Caco-2 (cell line): ENCODE measurements at regions not wholly inside any gene's neighbourhood (a gene's known extent, or its start where the extent isn't known, plus 50 kb on each side); places are given as distances from the start of the nearest gene placed in this dataset.

Experiments
- BruUV-seq: library from RNA; stranded (reverse); fragments of 400-500 nt; replicated peaks from 2 replicates; lab custom pipeline; 2021; lab: Mats Ljungman, UMichigan
- CTCF ChIA-PET: fragments of 300-600 bp; sonication (Branson Sonifier 250); formaldehyde crosslinking; loops from one replicate; lab custom pipeline; 2022; ENCODE audit warnings: antibody characterized with exemption; lab: Charles Lee
- POLR2A ChIA-PET: fragments of 300-600 bp; sonication (Branson Sonifier 250); formaldehyde crosslinking; loops from one replicate; lab custom pipeline; 2022; ENCODE audit warnings: antibody characterized with exemption; lab: Charles Lee
- DNase-seq, 2 experiments: peaks; one replicate each; pipeline versions ENCODE4 v3.0.0 to v3.0.0-alpha.2; 2020 to 2022
- H3K27me3 ChIP-seq: replicated peaks from 2 replicates; pipeline ENCODE4 v1.6.0; 2011; ENCODE audit warnings: low read length; ENCODE audit not compliant: control insufficient read depth, insufficient read depth
- H3K36me3 ChIP-seq: 2 replicates; pipeline ENCODE4 v1.5.1; 2011; ENCODE audit warnings: low read length; ENCODE audit not compliant: control insufficient read depth, insufficient read depth
- H3K4me1 ChIP-seq: fragments of 250-450 bp; sonication (Bioruptor Pico); 2 replicates; pipeline ENCODE4 v1.5.1; 2020; ENCODE audit warnings: mild to moderate bottlenecking
- H3K4me3 ChIP-seq: 2 replicates; pipeline ENCODE4 v1.5.1; 2011; ENCODE audit warnings: low read depth, mild to moderate bottlenecking, control low read depth, low read length
- H3K9me3 ChIP-seq: fragments of 250-450 bp; sonication (Bioruptor Pico); 2 replicates; pipeline ENCODE4 v1.5.1; 2020; ENCODE audit warnings: mild to moderate bottlenecking, moderate library complexity
- H3K27ac Mint-ChIP-seq: one replicate; pipeline ENCODE4 v1.8.0; 2022; ENCODE audit warnings: mixed read lengths; ENCODE audit not compliant: unreplicated experiment
- H3K27me3 Mint-ChIP-seq: one replicate; pipeline ENCODE4 v1.8.0; 2022; ENCODE audit warnings: mixed read lengths; ENCODE audit not compliant: insufficient read depth, unreplicated experiment
- H3K36me3 Mint-ChIP-seq: one replicate; pipeline ENCODE4 v1.8.0; 2022; ENCODE audit warnings: mild to moderate bottlenecking, mixed read lengths; ENCODE audit not compliant: insufficient read depth, unreplicated experiment
- H3K4me1 Mint-ChIP-seq: one replicate; pipeline ENCODE4 v1.8.0; 2022; ENCODE audit warnings: low read depth, mixed read lengths; ENCODE audit not compliant: unreplicated experiment
- H3K4me3 Mint-ChIP-seq: one replicate; pipeline ENCODE4 v1.8.0; 2022; ENCODE audit warnings: mild to moderate bottlenecking, moderate library complexity, mixed read lengths; ENCODE audit not compliant: unreplicated experiment
- H3K9me3 Mint-ChIP-seq: one replicate; pipeline ENCODE4 v1.8.0; 2022; ENCODE audit warnings: mixed read lengths; ENCODE audit not compliant: unreplicated experiment
- intact Hi-C: fragments of 100-400 bp; cut with micrococcal nuclease; formaldehyde crosslinking; loops from one replicate; pipeline ENCODE4 v1.10.0; 2022; ENCODE audit not compliant: unreplicated experiment
- TF ChIP-seq, protein P1 (sequence below), 2 experiments: fragments of 200-600 bp in 1 of 2; IDR thresholded peaks; 1 replicate in 1 of 2; 2 replicates in 1 of 2; pipeline versions ENCODE4 v1.5.1 to v1.8.0; 2011 to 2022; ENCODE audit warnings: antibody characterized with exemption in 1 of 2, control low read depth in 1 of 2, inconsistent platforms in 1 of 2, low read depth in 1 of 2, low read length in 1 of 2, mild to moderate bottlenecking in 1 of 2, moderate library complexity in 1 of 2; ENCODE audit not compliant: insufficient read depth in 1 of 2, severe bottlenecking in 1 of 2, unreplicated experiment in 1 of 2

DNA sequence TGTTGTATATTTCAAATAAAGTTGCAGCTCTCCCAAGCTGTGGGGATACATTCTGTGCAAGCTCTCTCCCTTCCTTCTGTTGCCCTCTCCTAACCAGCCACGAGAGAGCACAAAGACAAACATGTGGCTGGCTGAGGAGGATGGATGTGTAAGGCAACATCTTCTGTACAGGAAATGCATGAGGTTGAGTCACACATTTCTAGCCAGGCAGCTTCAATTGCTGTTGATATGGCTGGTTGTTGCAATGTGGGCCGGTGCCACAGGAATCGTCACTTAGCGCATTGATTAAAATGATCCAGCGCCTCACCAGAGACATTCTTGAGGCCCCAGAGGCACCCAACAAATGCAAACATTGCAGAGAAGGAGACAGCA lies 207.1 kb downstream of the ICE1 start:
- Histone ChIP-seq H3K4me3 (no peak overlapping the region), H3K36me3 (no peaks in the 10 kb centered on the region), H3K9me3 (peaks cover 2% of the 10 kb centered on the region; the same call in 1 of the 2 replicates), H3K4me1 (no peaks in the 10 kb centered on the region), H3K27me3 (no peaks in the 10 kb centered on the region)
- H3K4me3 Mint-ChIP-seq: no peak overlapping the region
- no peaks in the 10 kb centered on the region for H3K36me3 Mint-ChIP-seq
- H3K4me1 Mint-ChIP-seq: no peaks in the 10 kb centered on the region
- intact Hi-C loops: no loop called here
- BruUV-seq: no TSS peak
- peaks cover 18% of the 10 kb centered on the region for H3K27me3 Mint-ChIP-seq
- ChIA-PET CTCF (no interaction called here), POLR2A (no interaction called here)
- TF ChIP-seq, protein P1, sequence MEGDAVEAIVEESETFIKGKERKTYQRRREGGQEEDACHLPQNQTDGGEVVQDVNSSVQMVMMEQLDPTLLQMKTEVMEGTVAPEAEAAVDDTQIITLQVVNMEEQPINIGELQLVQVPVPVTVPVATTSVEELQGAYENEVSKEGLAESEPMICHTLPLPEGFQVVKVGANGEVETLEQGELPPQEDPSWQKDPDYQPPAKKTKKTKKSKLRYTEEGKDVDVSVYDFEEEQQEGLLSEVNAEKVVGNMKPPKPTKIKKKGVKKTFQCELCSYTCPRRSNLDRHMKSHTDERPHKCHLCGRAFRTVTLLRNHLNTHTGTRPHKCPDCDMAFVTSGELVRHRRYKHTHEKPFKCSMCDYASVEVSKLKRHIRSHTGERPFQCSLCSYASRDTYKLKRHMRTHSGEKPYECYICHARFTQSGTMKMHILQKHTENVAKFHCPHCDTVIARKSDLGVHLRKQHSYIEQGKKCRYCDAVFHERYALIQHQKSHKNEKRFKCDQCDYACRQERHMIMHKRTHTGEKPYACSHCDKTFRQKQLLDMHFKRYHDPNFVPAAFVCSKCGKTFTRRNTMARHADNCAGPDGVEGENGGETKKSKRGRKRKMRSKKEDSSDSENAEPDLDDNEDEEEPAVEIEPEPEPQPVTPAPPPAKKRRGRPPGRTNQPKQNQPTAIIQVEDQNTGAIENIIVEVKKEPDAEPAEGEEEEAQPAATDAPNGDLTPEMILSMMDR (IDR thresholded peaks at IDR 0.05; ENCODE audit: insufficient read depth in 1 of 2, low read depth in 1 of 2, low read length in 1 of 2, severe bottlenecking in 1 of 2, unreplicated experiment in 1 of 2): no peak
- H3K9me3 Mint-ChIP-seq: peaks cover 25% of the 10 kb centered on the region
- no peak overlapping the region for H3K27ac Mint-ChIP-seq
- DNase-seq: no peak

DNA sequence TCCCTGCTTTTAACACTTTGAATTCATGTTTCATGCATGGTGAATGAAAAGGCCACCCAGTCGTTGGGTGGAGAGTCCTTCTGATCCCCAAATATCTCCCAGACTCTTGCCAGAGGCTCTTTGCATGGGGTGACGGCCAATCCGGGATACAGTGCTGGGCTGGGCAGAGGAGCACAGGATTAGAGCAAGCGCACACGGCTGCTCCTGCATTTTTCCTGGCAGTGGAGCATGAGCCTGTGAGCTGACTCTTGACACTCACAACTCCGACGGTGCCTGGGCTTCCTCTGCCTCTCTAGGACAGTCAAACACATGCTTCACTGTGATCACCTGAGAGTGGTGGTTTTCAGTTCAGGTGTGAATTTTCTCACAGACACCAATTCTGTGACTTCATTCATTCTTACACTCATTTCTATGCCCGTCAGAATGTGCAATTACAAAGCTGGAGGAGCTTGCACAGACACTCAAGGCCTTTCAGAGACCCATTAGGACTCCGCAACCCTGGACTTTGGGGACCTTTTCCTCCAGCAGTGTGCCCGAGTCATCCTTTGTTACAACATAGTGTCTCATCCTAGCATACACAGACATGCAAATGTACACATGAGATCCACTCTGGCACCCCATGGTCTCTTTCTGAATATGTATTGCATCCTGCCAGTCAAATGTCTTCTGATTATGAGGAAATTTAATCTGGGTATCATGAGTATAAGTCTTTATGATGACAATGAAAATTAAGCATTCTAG lies 206.6 kb downstream of the ICE1 start:
- Histone ChIP-seq H3K27me3 (no peaks in the 10 kb centered on the region), H3K9me3 (peaks cover 2% of the 10 kb centered on the region; the same call in 1 of the 2 replicates), H3K36me3 (no peaks in the 10 kb centered on the region), H3K4me3 (no peak overlapping the region), H3K4me1 (no peaks in the 10 kb centered on the region)
- TF ChIP-seq, protein P1 (IDR thresholded peaks at IDR 0.05; ENCODE audit: insufficient read depth in 1 of 2, low read depth in 1 of 2, low read length in 1 of 2, severe bottlenecking in 1 of 2, unreplicated experiment in 1 of 2): no peak
- H3K9me3 Mint-ChIP-seq: peaks cover 31% of the 10 kb centered on the region
- H3K36me3 Mint-ChIP-seq: no peaks in the 10 kb centered on the region
- ChIA-PET CTCF (no interaction called here), POLR2A (no interaction called here)
- H3K4me1 Mint-ChIP-seq: no peaks in the 10 kb centered on the region
- no TSS peak for BruUV-seq
- no peak overlapping the region for H3K27ac Mint-ChIP-seq
- H3K4me3 Mint-ChIP-seq: no peak overlapping the region
- intact Hi-C loops: no loop called here
- peaks cover 18% of the 10 kb centered on the region for H3K27me3 Mint-ChIP-seq
- no peak for DNase-seq

DNA sequence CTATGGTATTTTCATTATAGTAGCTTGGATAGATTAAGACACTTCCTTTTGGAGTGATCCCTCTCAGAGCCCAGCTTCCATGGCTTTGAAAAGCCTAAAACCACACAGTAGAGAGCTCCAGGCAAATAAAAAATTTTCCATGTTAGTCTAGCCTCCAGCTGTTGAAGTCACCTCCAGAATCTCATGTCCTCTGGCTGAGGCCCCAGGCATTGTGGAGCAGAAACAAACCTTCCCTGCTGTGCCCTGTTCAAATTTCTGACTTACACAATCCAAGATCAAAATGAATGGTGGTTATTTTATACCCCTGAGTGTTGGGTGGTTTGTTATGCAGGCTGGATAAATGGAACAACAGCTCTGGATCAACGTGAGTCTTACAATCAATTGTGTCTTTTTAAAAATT lies 203.9 kb downstream of the ICE1 start:
- no peaks in the 10 kb centered on the region for H3K36me3 ChIP-seq
- H3K4me1 ChIP-seq: no peaks in the 10 kb centered on the region
- TF ChIP-seq, protein P1 (IDR thresholded peaks at IDR 0.05; ENCODE audit: insufficient read depth in 1 of 2, low read depth in 1 of 2, low read length in 1 of 2, severe bottlenecking in 1 of 2, unreplicated experiment in 1 of 2): no peak
- ChIA-PET CTCF (no interaction called here), POLR2A (no interaction called here)
- Mint-ChIP-seq H3K9me3 (peaks cover 29% of the 10 kb centered on the region), H3K36me3 (no peaks in the 10 kb centered on the region), H3K4me3 (no peak overlapping the region), H3K27me3 (peaks cover 7% of the 10 kb centered on the region), H3K27ac (no peak overlapping the region), H3K4me1 (no peaks in the 10 kb centered on the region)
- intact Hi-C loops: no loop called here
- BruUV-seq: no TSS peak
- H3K27me3 ChIP-seq: no peaks in the 10 kb centered on the region
- DNase-seq: no peak
- H3K4me3 ChIP-seq: no peak overlapping the region
- H3K9me3 ChIP-seq: peaks cover 10% of the 10 kb centered on the region
